ENCODE measurements at regions not wholly inside any gene's neighbourhood (a gene's known extent, or its start where the extent isn't known, plus 50 kb on each side); places are given as distances from the start of the nearest gene placed in this dataset.

DNA sequence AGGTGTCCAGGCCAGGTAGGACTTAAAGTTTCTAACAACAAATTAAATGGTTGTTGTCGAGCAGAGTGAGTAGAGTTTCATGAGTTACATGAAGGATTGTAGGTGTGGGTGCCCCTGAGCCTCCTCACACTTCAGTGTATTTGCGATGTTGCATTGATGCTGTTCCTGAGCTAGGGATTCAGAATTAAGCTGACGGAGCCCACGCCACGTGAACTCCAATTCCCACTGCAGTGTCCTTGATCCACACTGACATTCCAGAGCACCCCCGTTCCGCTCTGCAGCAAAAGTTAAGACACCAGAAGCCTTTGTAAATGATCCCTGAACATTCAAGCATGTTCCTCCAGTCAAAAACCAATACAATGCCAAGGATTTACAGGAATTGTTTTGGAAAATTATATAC, 78.8 kb upstream of the SEC61G start:
- no peak overlapping the region for H3K4me3 ChIP-seq
- H3K36me3 ChIP-seq: no peaks in the 10 kb centered on the region
- no peaks in the 10 kb centered on the region for H3K27me3 ChIP-seq
- H3K9me3 ChIP-seq: no peaks in the 10 kb centered on the region
- TF ChIP-seq POLR2AphosphoS5 (IDR thresholded peaks at IDR 0.05) (no peak), CTCF (IDR thresholded peaks at IDR 0.05) (no peak), POLR2A (IDR thresholded peaks at IDR 0.05) (no peak)
- intact Hi-C loops (cut with DNase I; ENCODE audit: low total_unique reads): no loop called here
- DNase-seq (ENCODE audit: low spot score in 2 of 2): no peak
- peak overlapping the region; percentile 71 to 88 for H3K27ac ChIP-seq
- no peaks in the 10 kb centered on the region for H3K4me1 ChIP-seq

- H3K27me3 ChIP-seq: no peaks in the 10 kb centered on the region
- no peaks in the 10 kb centered on the region for H3K36me3 ChIP-seq
- no peaks in the 10 kb centered on the region for H3K4me1 ChIP-seq
- H3K4me3 ChIP-seq: no peak overlapping the region
- no peak for TF ChIP-seq CTCF (IDR thresholded peaks at IDR 0.05)
- no peak for TF ChIP-seq POLR2AphosphoS5 (IDR thresholded peaks at IDR 0.05)
- intact Hi-C loops (cut with DNase I; ENCODE audit: low total_unique reads): no loop called here
- DNase-seq (ENCODE audit: low spot score in 2 of 2): no peak
- peak overlapping the region; percentile 71 to 88 for H3K27ac ChIP-seq
- no peaks in the 10 kb centered on the region for H3K9me3 ChIP-seq
Observed at GRCh38 chr7:54838175-54838910, 79.3 kb upstream of the SEC61G start.

GRCh38 chr7:54839575-54840213, 80.7 kb upstream of the SEC61G start:
- H3K4me3 ChIP-seq: no peak overlapping the region
- H3K9me3 ChIP-seq: no peaks in the 10 kb centered on the region
- DNase-seq (ENCODE audit: low spot score in 2 of 2): no peak
- H3K27ac ChIP-seq: peak overlapping the region in 1 of 2 donors; percentile 88
- no peaks in the 10 kb centered on the region for H3K36me3 ChIP-seq
- intact Hi-C loops (cut with DNase I; ENCODE audit: low total_unique reads): no loop called here
- no peaks in the 10 kb centered on the region for H3K4me1 ChIP-seq
- H3K27me3 ChIP-seq: no peaks in the 10 kb centered on the region
- TF ChIP-seq POLR2AphosphoS5 (IDR thresholded peaks at IDR 0.05) (peak in 1 of 3 donors; percentile 10), CTCF (IDR thresholded peaks at IDR 0.05) (no peak)

GRCh38 chr7:54841772-54842697, 83.0 kb upstream of the SEC61G start:
- Histone ChIP-seq H3K27ac (peak overlapping the region in 1 of 2 donors; percentile 21), H3K9me3 (no peaks in the 10 kb centered on the region), H3K36me3 (no peaks in the 10 kb centered on the region), H3K4me3 (no peak overlapping the region), H3K27me3 (no peaks in the 10 kb centered on the region), H3K4me1 (no peaks in the 10 kb centered on the region)
- intact Hi-C loops (cut with DNase I; ENCODE audit: low total_unique reads): no loop called here
- DNase-seq (ENCODE audit: low spot score in 2 of 2): no peak
- TF ChIP-seq POLR2AphosphoS5 (IDR thresholded peaks at IDR 0.05) (no peak), CTCF (IDR thresholded peaks at IDR 0.05) (peak in 1 of 3 donors; percentile 10), POLR2A (IDR thresholded peaks at IDR 0.05) (no peak)
